CD4-positive, CD25-positive, alpha-beta regulatory T cell (primary cell): ENCODE measurements at regions not wholly inside any gene's neighbourhood (a gene's known extent, or its start where the extent isn't known, plus 50 kb on each side); places are given as distances from the start of the nearest gene placed in this dataset.

Experiments used
- ATAC-seq, 2 donors: fragments of 150-1000 bp; cut with Tn5 transposase; one replicate each; pipeline ENCODE4 v1.10.0; 2021; ENCODE audit warnings: low read depth in 2 of 2, moderate number of reproducible peaks in 2 of 2, moderate library complexity in 1 of 2
- DNase-seq, 3 donors: peaks; one replicate each; pipeline versions ENCODE4 v3.0.0 to v3.0.0-alpha.2; 2012 to 2022; ENCODE audit warnings: mixed read lengths in 1 of 3
- H3K27ac ChIP-seq: one replicate; pipeline ENCODE4 v1.7.0; 2013; ENCODE audit warnings: mild to moderate bottlenecking, low read length; ENCODE audit not compliant: insufficient read depth, poor library complexity, severe bottlenecking
- H3K27me3 ChIP-seq: one replicate; pipeline ENCODE4 v1.7.0; 2013; ENCODE audit warnings: low read length; ENCODE audit not compliant: control insufficient read depth, insufficient read depth
- H3K36me3 ChIP-seq: one replicate; pipeline ENCODE4 v1.7.0; 2013; ENCODE audit warnings: mild to moderate bottlenecking, low read length, moderate library complexity; ENCODE audit not compliant: control insufficient read depth, insufficient read depth
- H3K4me1 ChIP-seq: 2 replicates; pipeline ENCODE4 v1.7.0; 2013; ENCODE audit warnings: mild to moderate bottlenecking, low read length; ENCODE audit not compliant: insufficient read depth, control insufficient read depth, poor library complexity, severe bottlenecking
- H3K4me3 ChIP-seq: one replicate; pipeline ENCODE4 v1.7.0; 2013; ENCODE audit warnings: low read depth, mild to moderate bottlenecking, low read length, moderate library complexity
- H3K9me3 ChIP-seq, 2 experiments: 1 replicate in 1 of 2; 2 replicates in 1 of 2; pipeline ENCODE4 v1.7.0; 2013; ENCODE audit warnings: low read length in 2 of 2, mild to moderate bottlenecking in 1 of 2, moderate library complexity in 1 of 2; ENCODE audit not compliant: control insufficient read depth in 2 of 2
- H3K27ac Mint-ChIP-seq, 3 donors: one replicate each; pipeline ENCODE4 v1.8.0; 2020 to 2022; ENCODE audit warnings: mild to moderate bottlenecking in 3 of 3, mixed read lengths in 3 of 3, moderate library complexity in 2 of 3
- H3K27me3 Mint-ChIP-seq: one replicate; pipeline ENCODE4 v1.8.0; 2022; ENCODE audit warnings: mild to moderate bottlenecking, mixed read lengths
- H3K36me3 Mint-ChIP-seq: one replicate; pipeline ENCODE4 v1.8.0; 2020; ENCODE audit warnings: mixed read lengths
- H3K4me1 Mint-ChIP-seq, 4 donors: one replicate each; pipeline ENCODE4 v1.8.0; 2020 to 2022; ENCODE audit warnings: mixed read lengths in 4 of 4, mild to moderate bottlenecking in 1 of 4
- H3K4me3 Mint-ChIP-seq, 4 donors: one replicate each; pipeline ENCODE4 v1.8.0; 2020 to 2022; ENCODE audit warnings: mild to moderate bottlenecking in 4 of 4, mixed read lengths in 4 of 4, moderate library complexity in 3 of 4
- H3K9me3 Mint-ChIP-seq, 7 donors: one replicate each; pipeline ENCODE4 v1.8.0; 2020 to 2022; ENCODE audit warnings: mixed read lengths in 7 of 7, mild to moderate bottlenecking in 3 of 7, moderate library complexity in 2 of 7

DNA sequence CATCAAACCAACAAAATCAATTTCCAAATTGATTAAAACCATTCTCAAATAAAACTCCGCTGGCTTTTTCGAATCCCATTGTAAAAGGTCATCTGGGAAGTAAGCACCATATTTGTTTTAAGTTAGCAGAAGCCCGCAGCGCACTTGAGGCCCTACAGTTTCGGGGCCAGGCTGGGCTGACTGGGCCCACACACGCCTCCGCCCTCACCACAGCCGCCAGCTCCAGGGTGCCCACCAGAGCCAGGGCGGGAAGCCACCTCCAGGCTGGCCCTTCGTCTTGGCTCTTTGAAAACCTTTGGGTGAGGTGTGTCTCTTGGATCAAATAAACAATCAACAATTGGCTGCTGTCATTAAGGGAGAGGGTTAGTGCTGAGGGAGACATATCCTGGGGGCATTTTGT lies 133.3 kb downstream of the SOX1 start:
- no peak for ATAC-seq
- Histone ChIP-seq H3K4me3 (no peak overlapping the region), H3K27ac (no peak overlapping the region), H3K27me3 (peaks cover 9% of the 10 kb centered on the region), H3K9me3 (no peaks in the 10 kb centered on the region), H3K4me1 (no peaks in the 10 kb centered on the region), H3K36me3 (no peaks in the 10 kb centered on the region)
- Mint-ChIP-seq H3K36me3 (no peaks in the 10 kb centered on the region), H3K27me3 (peaks cover 14% of the 10 kb centered on the region), H3K27ac (no peak overlapping the region), H3K4me3 (no peak overlapping the region), H3K4me1 (peaks cover 0 to 5% (median 0%) of the 10 kb centered on the region in 4 donors), H3K9me3 (peaks cover 0 to 5% (median 0%) of the 10 kb centered on the region in 7 donors)
- DNase-seq = no peak

DNA sequence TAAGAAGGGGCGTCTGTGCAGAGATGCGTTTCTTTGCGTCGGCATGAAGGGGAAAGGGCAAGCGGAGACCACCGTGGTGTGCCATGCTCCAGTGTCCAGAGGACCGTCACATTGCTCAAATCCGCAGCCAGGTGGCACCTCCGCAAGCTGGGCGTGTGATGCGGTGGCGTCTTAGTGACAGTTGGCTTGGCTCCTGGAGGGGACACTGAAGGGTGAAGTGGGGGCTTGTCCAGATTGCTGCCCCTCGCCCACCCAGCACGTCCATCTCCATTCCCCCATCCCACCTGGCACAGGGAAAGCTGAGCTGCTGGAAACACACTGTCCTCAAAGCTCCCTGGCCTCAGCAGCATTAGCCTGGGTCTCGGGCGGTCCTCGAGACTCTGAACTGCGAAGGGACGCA lies 135.3 kb downstream of the SOX1 start:
- H3K36me3 Mint-ChIP-seq = no peaks in the 10 kb centered on the region
- H3K4me3 Mint-ChIP-seq = no peak overlapping the region
- H3K4me1 ChIP-seq = no peaks in the 10 kb centered on the region
- DNase-seq (no peak), ATAC-seq (no peak)
- H3K4me1 Mint-ChIP-seq = peaks cover 0 to 10% (median 0%) of the 10 kb centered on the region in 4 donors
- peaks cover 26% of the 10 kb centered on the region for H3K27me3 Mint-ChIP-seq
- peaks cover 0 to 4% (median 0%) of the 10 kb centered on the region in 7 donors for H3K9me3 Mint-ChIP-seq
- H3K9me3 ChIP-seq = no peaks in the 10 kb centered on the region
- H3K4me3 ChIP-seq = no peak overlapping the region
- no peaks in the 10 kb centered on the region for H3K36me3 ChIP-seq
- H3K27me3 ChIP-seq = peaks cover 17% of the 10 kb centered on the region
- H3K27ac Mint-ChIP-seq = no peak overlapping the region
- H3K27ac ChIP-seq = no peak overlapping the region

DNA sequence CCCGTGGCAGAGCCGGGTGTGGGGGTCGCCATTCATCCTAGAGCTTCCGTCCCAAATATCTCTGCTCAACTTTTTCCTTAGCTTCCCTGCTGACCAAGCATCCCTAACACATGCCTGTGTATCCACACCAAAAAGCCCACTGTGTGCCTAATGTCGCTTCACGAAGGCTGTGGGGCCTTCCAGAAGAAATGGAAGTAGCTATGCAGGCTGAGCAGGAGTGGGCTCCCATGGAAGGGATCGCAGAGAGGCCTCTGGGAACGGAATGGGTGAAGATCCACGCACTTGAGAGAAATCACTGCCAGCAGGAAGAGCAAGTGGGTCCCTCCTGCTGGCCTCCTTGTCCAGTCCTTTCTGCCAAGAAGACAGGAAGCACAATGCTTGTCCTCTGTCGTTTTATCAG lies 136.0 kb downstream of the SOX1 start:
- Mint-ChIP-seq H3K4me1 (peaks cover 0 to 10% (median 0%) of the 10 kb centered on the region in 4 donors), H3K4me3 (no peak overlapping the region), H3K9me3 (peaks cover 0 to 2% (median 0%) of the 10 kb centered on the region in 7 donors), H3K27ac (no peak overlapping the region), H3K27me3 (peaks cover 27% of the 10 kb centered on the region), H3K36me3 (no peaks in the 10 kb centered on the region)
- ATAC-seq = no peak
- no peak for DNase-seq
- Histone ChIP-seq H3K4me1 (no peaks in the 10 kb centered on the region), H3K36me3 (no peaks in the 10 kb centered on the region), H3K27ac (no peak overlapping the region), H3K4me3 (no peak overlapping the region), H3K9me3 (no peaks in the 10 kb centered on the region), H3K27me3 (peaks cover 17% of the 10 kb centered on the region)

DNA sequence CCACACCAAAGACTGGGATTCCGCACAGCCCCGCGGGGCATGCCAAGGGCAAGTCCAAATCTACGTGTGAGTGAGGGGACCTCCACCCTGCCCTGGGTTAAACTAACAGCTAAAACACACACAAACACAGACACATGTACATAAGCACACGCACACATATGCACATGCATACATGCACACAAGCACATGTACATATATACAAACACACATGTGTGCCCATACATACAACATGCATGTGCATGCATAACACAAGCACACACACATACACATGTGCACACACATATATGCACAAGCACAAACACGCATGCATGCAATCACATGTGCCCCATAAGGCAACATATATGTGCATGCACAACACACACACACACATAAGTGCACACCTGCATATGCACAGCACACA lies 136.7 kb downstream of the SOX1 start:
- Mint-ChIP-seq H3K4me1 (peaks cover 0 to 12% (median 0%) of the 10 kb centered on the region in 4 donors), H3K36me3 (no peaks in the 10 kb centered on the region), H3K9me3 (peaks cover 0 to 2% (median 0%) of the 10 kb centered on the region in 7 donors), H3K27me3 (peaks cover 27% of the 10 kb centered on the region), H3K27ac (no peak overlapping the region), H3K4me3 (no peak overlapping the region)
- Histone ChIP-seq H3K36me3 (no peaks in the 10 kb centered on the region), H3K4me1 (no peaks in the 10 kb centered on the region), H3K4me3 (no peak overlapping the region), H3K27me3 (peaks cover 17% of the 10 kb centered on the region), H3K9me3 (no peaks in the 10 kb centered on the region), H3K27ac (no peak overlapping the region)
- DNase-seq = no peak
- no peak for ATAC-seq

DNA sequence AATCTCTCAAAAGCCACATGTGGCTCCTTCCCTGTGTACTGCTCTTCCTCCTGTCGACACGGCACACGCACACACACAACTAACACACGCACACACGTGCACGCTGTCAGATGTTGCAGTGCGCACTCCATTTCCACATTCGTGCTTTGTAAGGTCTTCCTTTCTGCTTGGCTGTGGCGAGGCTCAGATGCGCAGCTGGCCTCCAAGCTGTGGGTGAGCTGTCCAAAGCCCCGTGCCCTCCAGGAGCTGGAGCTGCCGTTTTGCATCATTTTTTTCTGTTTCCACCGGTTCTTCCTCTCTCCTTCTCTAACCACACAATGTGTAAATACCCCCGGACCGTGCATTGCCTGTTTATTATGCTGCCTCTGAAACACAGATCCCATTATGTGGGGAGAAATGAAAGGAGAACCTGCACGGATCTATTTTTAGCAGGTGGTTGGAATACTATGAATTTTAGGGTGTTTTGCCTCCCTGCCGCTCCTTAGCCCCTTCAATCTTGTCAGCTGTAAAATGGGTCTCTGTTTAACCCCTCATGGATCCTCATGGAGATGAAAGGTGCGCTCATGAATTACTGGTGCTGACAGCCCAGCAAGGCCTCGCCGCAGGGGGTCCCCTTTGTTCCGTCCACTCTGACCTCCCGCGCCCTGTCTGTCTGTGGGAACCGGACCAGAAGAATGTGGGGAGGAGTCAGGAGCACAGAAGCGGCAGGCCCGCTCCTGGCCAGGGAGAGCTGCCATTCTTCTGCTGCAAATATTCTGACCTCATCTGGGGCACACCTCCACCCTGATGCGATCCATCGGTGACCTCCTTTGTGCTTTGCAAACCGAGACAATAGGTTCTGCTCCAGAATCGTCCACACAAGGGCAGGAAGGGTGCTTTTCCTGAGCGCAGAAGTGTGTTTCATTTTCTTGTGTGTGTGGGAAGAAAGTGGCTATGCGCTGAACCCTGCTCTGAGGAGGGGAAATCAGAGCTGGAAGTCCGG lies 137.7 kb downstream of the SOX1 start:
- ATAC-seq (no peak), DNase-seq (no peak)
- H3K27ac ChIP-seq = no peak overlapping the region
- H3K27me3 Mint-ChIP-seq = peaks cover 27% of the 10 kb centered on the region
- H3K4me1 ChIP-seq = no peaks in the 10 kb centered on the region
- H3K27ac Mint-ChIP-seq = no peak overlapping the region
- no peaks in the 10 kb centered on the region for H3K9me3 ChIP-seq
- no peaks in the 10 kb centered on the region for H3K36me3 ChIP-seq
- no peak overlapping the region for H3K4me3 Mint-ChIP-seq
- no peak overlapping the region for H3K4me3 ChIP-seq
- H3K4me1 Mint-ChIP-seq = peaks cover 0 to 12% (median 0%) of the 10 kb centered on the region in 4 donors
- H3K36me3 Mint-ChIP-seq = no peaks in the 10 kb centered on the region
- peaks cover 0 to 2% (median 0%) of the 10 kb centered on the region in 7 donors for H3K9me3 Mint-ChIP-seq
- peaks cover 17% of the 10 kb centered on the region for H3K27me3 ChIP-seq

DNA sequence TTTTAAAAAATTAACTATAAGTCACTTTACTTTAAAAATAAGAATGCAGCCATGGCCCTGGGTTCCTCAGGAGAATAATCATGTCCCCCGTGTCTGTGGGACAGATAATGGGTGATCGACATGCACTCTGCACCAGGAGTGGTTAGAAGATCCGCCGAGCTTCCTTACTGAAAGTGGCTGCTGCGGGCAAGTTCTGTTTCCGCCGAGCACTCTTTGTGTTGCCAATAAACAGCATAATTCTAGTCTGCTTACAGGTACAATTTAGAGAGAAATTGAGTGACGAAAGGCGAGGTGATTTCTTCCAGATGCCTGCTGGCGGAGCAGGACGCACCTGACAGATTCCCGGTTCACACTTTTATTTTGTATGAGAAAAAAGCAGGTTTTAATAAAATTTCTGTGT lies 139.0 kb downstream of the SOX1 start:
- no peak overlapping the region for H3K27ac Mint-ChIP-seq

DNA sequence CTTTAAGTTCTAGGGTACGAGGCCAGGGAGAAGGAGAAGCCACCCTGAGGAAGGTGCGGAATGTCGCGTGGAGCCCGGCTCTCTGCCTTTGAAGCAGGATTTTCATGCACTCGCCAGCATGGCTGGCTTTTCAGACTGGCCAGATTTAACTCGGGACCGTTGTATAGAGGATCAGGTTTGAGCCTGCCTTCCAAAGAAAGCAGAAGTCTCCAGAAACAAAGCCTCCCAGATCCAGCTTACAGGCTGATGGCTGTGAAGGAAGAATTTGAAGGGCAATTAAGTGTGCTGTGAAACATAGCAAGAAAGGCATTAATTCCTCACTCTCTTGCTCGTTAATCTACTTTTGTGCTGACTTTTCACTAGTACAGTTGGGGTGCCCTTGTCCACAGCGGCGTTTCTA lies 140.2 kb downstream of the SOX1 start:
- Histone ChIP-seq H3K9me3 (no peaks in the 10 kb centered on the region), H3K4me1 (no peaks in the 10 kb centered on the region), H3K4me3 (no peak overlapping the region), H3K27ac (no peak overlapping the region), H3K36me3 (no peaks in the 10 kb centered on the region), H3K27me3 (peaks cover 17% of the 10 kb centered on the region)
- H3K4me1 Mint-ChIP-seq = peaks cover 0 to 12% (median 0%) of the 10 kb centered on the region in 4 donors
- no peak overlapping the region for H3K4me3 Mint-ChIP-seq
- peaks cover 0 to 5% (median 0%) of the 10 kb centered on the region in 7 donors for H3K9me3 Mint-ChIP-seq
- H3K27me3 Mint-ChIP-seq = peaks cover 27% of the 10 kb centered on the region
- no peaks in the 10 kb centered on the region for H3K36me3 Mint-ChIP-seq
- no peak for DNase-seq
- no peak for ATAC-seq
- H3K27ac Mint-ChIP-seq = no peak overlapping the region

More for the DNA sequence above, 139.0 kb downstream of the SOX1 start:
- Histone ChIP-seq H3K4me1 (no peaks in the 10 kb centered on the region), H3K27ac (no peak overlapping the region), H3K36me3 (no peaks in the 10 kb centered on the region), H3K27me3 (peaks cover 17% of the 10 kb centered on the region), H3K4me3 (no peak overlapping the region), H3K9me3 (no peaks in the 10 kb centered on the region)
- Mint-ChIP-seq H3K4me3 (no peak overlapping the region), H3K27me3 (peaks cover 27% of the 10 kb centered on the region), H3K36me3 (no peaks in the 10 kb centered on the region), H3K9me3 (peaks cover 0 to 2% (median 0%) of the 10 kb centered on the region in 7 donors), H3K4me1 (peaks cover 0 to 12% (median 0%) of the 10 kb centered on the region in 4 donors)
- no peak for DNase-seq
- ATAC-seq = no peak
